Neural crest cell (in vitro differentiated cells): ENCODE measurements at regions not wholly inside any gene's neighbourhood (a gene's known extent, or its start where the extent isn't known, plus 50 kb on each side); places are given as distances from the start of the nearest gene placed in this dataset.
"Not testable (repeated sequence)": the region's sequence is repeated elsewhere in the genome, so short reads cannot be mapped to it uniquely, and the experiment has no call there.

Source experiments
- DNase-seq: peaks from one replicate; pipeline ENCODE4 v3.0.0; 2021; ENCODE audit warnings: low read depth, mixed read lengths, low spot score
- H3K27ac Mint-ChIP-seq: one replicate; pipeline ENCODE4 v1.8.0; 2021; ENCODE audit warnings: mild to moderate bottlenecking, mixed read lengths; ENCODE audit not compliant: unreplicated experiment
- H3K27me3 Mint-ChIP-seq: 2 replicates; pipeline ENCODE4 v1.8.0; 2021; ENCODE audit warnings: low read depth, mild to moderate bottlenecking, mixed read lengths
- H3K36me3 Mint-ChIP-seq: 2 replicates; pipeline ENCODE4 v1.8.0; 2021; ENCODE audit warnings: low read depth, mild to moderate bottlenecking, mixed read lengths
- H3K4me1 Mint-ChIP-seq: 2 replicates; pipeline ENCODE4 v1.8.0; 2021; ENCODE audit warnings: mixed read lengths
- H3K4me3 Mint-ChIP-seq: one replicate; pipeline ENCODE4 v1.8.0; 2021; ENCODE audit warnings: mild to moderate bottlenecking, mixed read lengths
- H3K9me3 Mint-ChIP-seq: 2 replicates; pipeline ENCODE4 v1.8.0; 2021; ENCODE audit warnings: mixed read lengths
- CTCF ChIP-seq: fragments of 200-600 bp; sonication (generic); conservative IDR thresholded peaks from 2 replicates; pipeline ENCODE4 v1.5.0; 2021; ENCODE audit warnings: antibody characterized with exemption, mild to moderate bottlenecking

GRCh38 chr12:114529966-114530365, 124.0 kb upstream of the TBX5 start:
- Mint-ChIP-seq H3K36me3 (no peaks in the 10 kb centered on the region), H3K9me3 (no peaks in the 10 kb centered on the region), H3K4me1 (no peaks in the 10 kb centered on the region), H3K27ac (no peak overlapping the region), H3K27me3 (peaks cover 32% of the 10 kb centered on the region), H3K4me3 (no peak overlapping the region)
- DNase-seq, result no peak
- no peak for TF ChIP-seq CTCF

- H3K4me1 Mint-ChIP-seq, result no peaks in the 10 kb centered on the region
- peaks cover 20% of the 10 kb centered on the region for H3K27me3 Mint-ChIP-seq
- H3K27ac Mint-ChIP-seq, result no peak overlapping the region
- no peak for TF ChIP-seq CTCF
- no peak for DNase-seq
- H3K9me3 Mint-ChIP-seq, result no peaks in the 10 kb centered on the region
- H3K36me3 Mint-ChIP-seq, result no peaks in the 10 kb centered on the region
- H3K4me3 Mint-ChIP-seq, result no peak overlapping the region
Observed at GRCh38 chr12:114528766-114529165, 122.8 kb upstream of the TBX5 start.

- not testable (repeated sequence) for H3K9me3 Mint-ChIP-seq, DNase-seq, H3K27ac Mint-ChIP-seq, H3K36me3 Mint-ChIP-seq, H3K4me3 Mint-ChIP-seq, H3K4me1 Mint-ChIP-seq
- H3K27me3 Mint-ChIP-seq, result peaks cover 56% of the 10 kb centered on the region
Observed at GRCh38 chr12:114521160-114521559, 115.2 kb upstream of the TBX5 start.

GRCh38 chr12:114512351-114512750, 106.4 kb upstream of the TBX5 start:
- H3K4me1 Mint-ChIP-seq, result no peaks in the 10 kb centered on the region
- no peaks in the 10 kb centered on the region for H3K9me3 Mint-ChIP-seq
- no peak for DNase-seq
- no peak overlapping the region for H3K4me3 Mint-ChIP-seq
- peaks cover 74% of the 10 kb centered on the region for H3K27me3 Mint-ChIP-seq
- no peaks in the 10 kb centered on the region for H3K36me3 Mint-ChIP-seq
- H3K27ac Mint-ChIP-seq, result no peak overlapping the region
- TF ChIP-seq CTCF, result no peak

- no peaks in the 10 kb centered on the region for H3K36me3 Mint-ChIP-seq
- H3K27me3 Mint-ChIP-seq, result peaks cover 81% of the 10 kb centered on the region
- H3K4me1 Mint-ChIP-seq, result no peaks in the 10 kb centered on the region
- no peak overlapping the region for H3K4me3 Mint-ChIP-seq
- H3K27ac Mint-ChIP-seq, result no peak overlapping the region
- no peaks in the 10 kb centered on the region for H3K9me3 Mint-ChIP-seq
- TF ChIP-seq CTCF, result peak; percentile 88
- DNase-seq, result peak; percentile 75
Observed at GRCh38 chr12:114508529-114509129, 102.7 kb upstream of the TBX5 start.

GRCh38 chr12:114506651-114507050, 100.7 kb upstream of the TBX5 start:
- Mint-ChIP-seq H3K4me3 (no peak overlapping the region), H3K36me3 (no peaks in the 10 kb centered on the region), H3K9me3 (no peaks in the 10 kb centered on the region), H3K4me1 (no peaks in the 10 kb centered on the region), H3K27ac (no peak overlapping the region), H3K27me3 (peaks cover 94% of the 10 kb centered on the region)
- DNase-seq, result no peak
- TF ChIP-seq CTCF, result no peak
